OCI-LY1 (cell line): ENCODE measurements at regions not wholly inside any gene's neighbourhood (a gene's known extent, or its start where the extent isn't known, plus 50 kb on each side); places are given as distances from the start of the nearest gene placed in this dataset.

Experiments used
- H2AFZ ChIP-seq: fragments of 200-600 bp; sonication (generic), shearing (Covaris generic); 2 replicates; pipeline ENCODE4 v1.6.0; 2014; ENCODE audit warnings: antibody characterized with exemption, mild to moderate bottlenecking, low read length
- H3F3A ChIP-seq: fragments of 200-600 bp; sonication (generic), shearing (Covaris generic); 2 replicates; pipeline ENCODE4 v1.6.0; 2014; ENCODE audit warnings: mild to moderate bottlenecking, antibody characterized with exemption, low read length, moderate library complexity; ENCODE audit not compliant: insufficient read depth
- H3K27ac ChIP-seq: fragments of 200-600 bp; sonication (generic); 2 replicates; pipeline ENCODE4 v1.5.1; 2014; ENCODE audit warnings: low read length, mixed run types, mild to moderate bottlenecking, low read depth; ENCODE audit not compliant: poor library complexity, severe bottlenecking
- H3K27me3 ChIP-seq: fragments of 200-600 bp; sonication (generic); 2 replicates; pipeline ENCODE4 v1.6.0; 2014; ENCODE audit warnings: antibody characterized with exemption, mild to moderate bottlenecking, low read length, moderate library complexity; ENCODE audit not compliant: insufficient read depth
- H3K36me3 ChIP-seq: fragments of 200-600 bp; sonication (generic); 2 replicates; pipeline ENCODE4 v1.6.1; 2014; ENCODE audit warnings: mild to moderate bottlenecking, antibody characterized with exemption, low read length, moderate library complexity, mixed read lengths; ENCODE audit not compliant: insufficient read depth
- H3K4me1 ChIP-seq: fragments of 200-600 bp; sonication (generic); 2 replicates; pipeline ENCODE4 v1.5.1; 2014; ENCODE audit warnings: mild to moderate bottlenecking, low read length, moderate library complexity; ENCODE audit not compliant: insufficient read depth, severe bottlenecking
- H3K4me2 ChIP-seq: fragments of 200-600 bp; sonication (generic), shearing (Covaris generic); 2 replicates; pipeline ENCODE4 v1.6.1; 2014; ENCODE audit warnings: low read length
- H3K4me3 ChIP-seq: fragments of 200-600 bp; sonication (generic); 2 replicates; pipeline ENCODE4 v1.5.1; 2014; ENCODE audit warnings: low read length, low read depth, mild to moderate bottlenecking, mixed read lengths; ENCODE audit not compliant: poor library complexity, severe bottlenecking
- H3K79me2 ChIP-seq: fragments of 200-600 bp; shearing (Covaris generic); 2 replicates; pipeline ENCODE4 v1.6.1; 2016; ENCODE audit warnings: mixed run types, low read length, mixed read lengths; ENCODE audit not compliant: insufficient read depth
- H3K9ac ChIP-seq: fragments of 200-600 bp; sonication (generic), shearing (Covaris generic); 2 replicates; pipeline ENCODE4 v1.6.1; 2014; ENCODE audit warnings: mild to moderate bottlenecking, low read length, mixed read lengths
- H3K9me2 ChIP-seq: fragments of 200-600 bp; sonication (generic), shearing (Covaris generic); 2 replicates; pipeline ENCODE4 v1.6.1; 2014; ENCODE audit warnings: low read depth, mild to moderate bottlenecking, low read length, mixed read lengths
- H3K9me3 ChIP-seq: fragments of 200-600 bp; shearing (Covaris generic); 2 replicates; pipeline ENCODE4 v1.6.1; 2014; ENCODE audit warnings: low read length, mixed read lengths
- H4K20me1 ChIP-seq: fragments of 200-600 bp; sonication (generic), shearing (Covaris generic); 2 replicates; pipeline ENCODE4 v1.6.0; 2016; ENCODE audit warnings: mild to moderate bottlenecking, low read length; ENCODE audit not compliant: insufficient read depth
- EZH2 ChIP-seq: fragments of 200-600 bp; sonication (generic), shearing (Covaris generic); IDR thresholded peaks from 2 replicates; pipeline ENCODE4 v1.8.0; 2017; ENCODE audit warnings: borderline replicate concordance, mixed run types, mild to moderate bottlenecking, antibody characterized with exemption, low read length, moderate library complexity, mixed read lengths
- TF ChIP-seq, protein P1 (sequence below): fragments of 200-600 bp; sonication (generic), shearing (Covaris generic); IDR thresholded peaks from 2 replicates; pipeline ENCODE4 v1.5.1; 2017; ENCODE audit warnings: mild to moderate bottlenecking, antibody characterized with exemption, low read length, moderate library complexity, mixed read lengths

DNA sequence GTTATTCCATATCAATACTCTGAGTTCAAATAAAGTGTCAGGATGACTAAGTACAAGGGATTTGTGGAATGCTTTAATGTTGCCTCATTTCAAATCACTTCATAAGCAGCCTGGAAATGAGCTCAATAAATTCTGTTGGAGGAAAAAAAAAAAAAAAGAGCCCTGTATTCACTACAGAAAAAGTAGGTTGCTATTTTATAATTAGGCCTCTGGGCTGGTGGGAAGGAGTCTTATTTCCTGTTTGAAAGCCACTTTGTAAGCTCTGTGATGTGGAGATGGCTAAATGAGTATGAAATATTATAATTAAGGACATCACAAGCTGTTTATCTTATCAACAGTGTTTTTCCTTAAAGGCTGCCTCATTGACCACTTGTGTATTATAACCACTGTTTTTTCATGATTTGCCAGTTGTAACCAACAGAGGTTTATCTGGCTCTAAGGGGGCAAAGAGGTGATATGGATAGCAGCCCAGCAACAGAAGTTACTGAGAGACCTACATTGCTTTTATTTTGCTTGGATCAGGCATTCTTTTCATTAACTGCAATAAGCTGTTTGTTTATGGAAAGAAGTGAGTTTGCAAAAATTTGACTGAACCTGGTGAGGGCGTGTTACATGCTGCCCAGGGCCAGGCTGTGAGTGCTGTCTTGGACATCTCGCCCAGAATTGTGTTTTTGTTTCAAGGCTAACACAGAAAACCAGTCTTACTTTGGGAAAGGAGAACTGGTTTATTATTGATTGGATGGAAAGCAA lies 563.3 kb upstream of the MAP3K7 start:
- H3K9ac ChIP-seq: no peak overlapping the region
- no peaks in the 10 kb centered on the region for H4K20me1 ChIP-seq
- no peak overlapping the region for H2AFZ ChIP-seq
- H3K27ac ChIP-seq: no peak overlapping the region
- no peaks in the 10 kb centered on the region for H3K36me3 ChIP-seq
- H3K79me2 ChIP-seq: no peaks in the 10 kb centered on the region
- H3K4me2 ChIP-seq: no peak overlapping the region
- no peaks in the 10 kb centered on the region for H3K4me1 ChIP-seq
- no peaks in the 10 kb centered on the region for H3K9me2 ChIP-seq
- H3K27me3 ChIP-seq: no peaks in the 10 kb centered on the region
- H3F3A ChIP-seq: no peaks in the 10 kb centered on the region
- H3K9me3 ChIP-seq: no peaks in the 10 kb centered on the region
- H3K4me3 ChIP-seq: no peak overlapping the region
- no peak for TF ChIP-seq EZH2

DNA sequence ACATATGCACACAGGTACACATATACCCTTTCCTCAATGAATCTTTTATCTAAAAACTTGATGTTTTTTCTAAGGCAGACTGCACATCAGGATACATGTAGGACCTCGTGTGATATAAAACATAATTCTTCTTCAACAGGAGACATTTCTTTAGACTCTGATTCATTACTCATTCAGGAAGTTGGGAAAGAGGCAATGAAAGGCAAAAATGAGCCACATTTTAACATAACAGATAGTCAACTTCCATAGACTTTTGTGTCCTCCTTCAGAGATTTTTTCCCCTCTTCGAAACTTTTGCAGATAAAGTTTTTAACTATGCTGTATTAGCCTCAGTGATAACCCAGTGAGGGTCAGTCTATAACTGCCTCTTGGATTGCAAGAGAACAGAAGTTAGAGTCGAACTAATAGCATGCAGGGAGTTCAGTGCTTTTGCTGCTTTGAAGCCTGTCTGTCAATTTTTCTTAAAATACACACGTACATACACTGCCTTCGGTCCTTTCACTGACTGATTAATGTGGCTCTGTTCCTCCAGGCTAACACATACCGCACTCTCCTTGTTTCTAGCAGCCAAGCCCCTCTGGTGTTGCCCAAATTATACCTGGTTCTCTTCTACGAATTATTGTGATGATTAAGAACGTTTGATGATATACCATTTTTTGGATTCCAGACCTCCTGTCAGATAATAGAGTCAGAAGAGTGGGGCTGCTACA lies 562.5 kb upstream of the MAP3K7 start:
- Histone ChIP-seq H3K9ac (no peak overlapping the region), H3K27me3 (no peaks in the 10 kb centered on the region), H2AFZ (no peak overlapping the region), H3K79me2 (no peaks in the 10 kb centered on the region), H3K9me2 (no peaks in the 10 kb centered on the region), H4K20me1 (no peaks in the 10 kb centered on the region), H3F3A (no peaks in the 10 kb centered on the region), H3K4me1 (no peaks in the 10 kb centered on the region), H3K36me3 (no peaks in the 10 kb centered on the region), H3K4me3 (no peak overlapping the region), H3K9me3 (no peaks in the 10 kb centered on the region), H3K4me2 (no peak overlapping the region), H3K27ac (no peak overlapping the region)
- TF ChIP-seq EZH2: no peak

DNA sequence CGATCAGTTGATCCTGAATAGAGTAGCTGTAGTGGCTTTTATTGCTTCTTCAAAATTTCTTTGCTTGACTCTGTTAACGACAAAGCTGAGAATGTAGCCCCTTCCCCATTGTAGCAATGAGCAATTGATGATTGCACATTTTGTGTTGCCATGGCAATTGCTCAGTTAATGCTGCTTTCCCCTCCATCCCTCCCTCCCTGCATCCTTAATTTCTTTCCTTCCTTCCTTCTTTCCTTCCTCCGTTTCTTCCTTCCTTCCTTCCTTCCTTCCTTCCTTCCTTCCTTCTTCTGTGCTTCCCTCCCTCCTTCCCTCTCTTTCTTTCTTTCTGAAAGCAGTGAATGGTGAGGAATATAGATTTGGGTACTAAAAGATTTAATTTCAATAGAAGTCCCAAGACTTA lies 557.3 kb upstream of the MAP3K7 start:
- Histone ChIP-seq H3K27me3 (no peaks in the 10 kb centered on the region), H3K9me2 (no peaks in the 10 kb centered on the region), H3K9me3 (no peaks in the 10 kb centered on the region), H3K27ac (no peak overlapping the region), H4K20me1 (no peaks in the 10 kb centered on the region), H3K79me2 (no peaks in the 10 kb centered on the region), H3F3A (no peaks in the 10 kb centered on the region), H3K4me1 (no peaks in the 10 kb centered on the region), H3K9ac (no peak overlapping the region), H3K4me2 (no peak overlapping the region), H3K36me3 (no peaks in the 10 kb centered on the region), H3K4me3 (no peak overlapping the region), H2AFZ (no peak overlapping the region)
- TF ChIP-seq EZH2: no peak
- TF ChIP-seq, protein P1, sequence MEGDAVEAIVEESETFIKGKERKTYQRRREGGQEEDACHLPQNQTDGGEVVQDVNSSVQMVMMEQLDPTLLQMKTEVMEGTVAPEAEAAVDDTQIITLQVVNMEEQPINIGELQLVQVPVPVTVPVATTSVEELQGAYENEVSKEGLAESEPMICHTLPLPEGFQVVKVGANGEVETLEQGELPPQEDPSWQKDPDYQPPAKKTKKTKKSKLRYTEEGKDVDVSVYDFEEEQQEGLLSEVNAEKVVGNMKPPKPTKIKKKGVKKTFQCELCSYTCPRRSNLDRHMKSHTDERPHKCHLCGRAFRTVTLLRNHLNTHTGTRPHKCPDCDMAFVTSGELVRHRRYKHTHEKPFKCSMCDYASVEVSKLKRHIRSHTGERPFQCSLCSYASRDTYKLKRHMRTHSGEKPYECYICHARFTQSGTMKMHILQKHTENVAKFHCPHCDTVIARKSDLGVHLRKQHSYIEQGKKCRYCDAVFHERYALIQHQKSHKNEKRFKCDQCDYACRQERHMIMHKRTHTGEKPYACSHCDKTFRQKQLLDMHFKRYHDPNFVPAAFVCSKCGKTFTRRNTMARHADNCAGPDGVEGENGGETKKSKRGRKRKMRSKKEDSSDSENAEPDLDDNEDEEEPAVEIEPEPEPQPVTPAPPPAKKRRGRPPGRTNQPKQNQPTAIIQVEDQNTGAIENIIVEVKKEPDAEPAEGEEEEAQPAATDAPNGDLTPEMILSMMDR: no peak

DNA sequence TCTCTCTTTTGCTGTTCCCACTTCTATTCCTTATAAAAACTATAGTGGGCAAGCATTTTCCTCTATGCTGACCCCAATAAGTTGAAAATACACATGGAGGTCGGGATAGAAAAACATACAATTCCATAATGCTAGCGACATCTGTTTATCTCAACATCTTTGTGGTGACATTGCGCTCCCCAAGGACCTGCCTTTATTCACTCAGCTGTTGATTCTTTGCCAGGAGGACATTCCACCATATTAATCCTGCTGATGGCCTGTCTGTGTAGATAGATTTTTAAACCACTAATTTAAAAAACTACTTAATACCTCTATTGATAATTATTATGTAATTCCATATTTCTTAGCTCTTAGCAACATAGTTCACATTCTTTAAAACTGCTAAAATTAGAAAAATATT lies 555.3 kb upstream of the MAP3K7 start:
- Histone ChIP-seq H3K27ac (no peak overlapping the region), H3K4me2 (no peak overlapping the region), H3K9ac (no peak overlapping the region), H3K79me2 (no peaks in the 10 kb centered on the region), H3K36me3 (no peaks in the 10 kb centered on the region), H4K20me1 (no peaks in the 10 kb centered on the region), H3K9me2 (no peaks in the 10 kb centered on the region), H3K4me1 (no peaks in the 10 kb centered on the region), H3K9me3 (no peaks in the 10 kb centered on the region), H3K4me3 (no peak overlapping the region), H2AFZ (no peak overlapping the region), H3K27me3 (no peaks in the 10 kb centered on the region), H3F3A (no peaks in the 10 kb centered on the region)
- no peak for TF ChIP-seq EZH2
- TF ChIP-seq, protein P1: no peak
